ENCODE measurements at regions not wholly inside any gene's neighbourhood (a gene's known extent, or its start where the extent isn't known, plus 50 kb on each side); places are given as distances from the start of the nearest gene placed in this dataset.

DNA sequence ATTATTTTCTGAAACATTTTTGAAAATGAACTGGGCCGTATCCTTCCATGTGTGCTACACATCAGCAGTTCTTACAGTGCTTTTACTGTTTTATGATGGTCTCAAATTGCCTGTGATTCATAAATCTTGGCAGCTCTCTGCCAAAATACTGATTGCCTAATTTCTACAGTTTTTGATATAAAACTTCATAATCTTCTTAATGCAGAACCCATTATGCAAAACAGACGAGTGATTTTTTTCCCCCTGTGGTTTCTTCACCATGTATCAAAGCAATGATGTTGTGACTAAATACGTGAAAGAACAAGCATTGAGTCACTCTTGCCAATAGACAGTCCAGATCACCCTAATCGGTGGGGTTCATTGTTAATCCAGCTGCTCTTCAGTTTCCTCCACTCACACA is 156.4 kb upstream of the WDR1 start:
- H3K4me3 ChIP-seq (ENCODE audit: control extremely low read depth in 1 of 5, extremely low read depth in 1 of 5, insufficient read depth in 1 of 5, low read depth in 2 of 5, low read length in 4 of 5), result no peak overlapping the region
- H3K4me2 ChIP-seq (replicated peaks; ENCODE audit: low read depth, low read length, poor library complexity, severe bottlenecking), result no peak overlapping the region
- intact Hi-C loops (cut with micrococcal nuclease), result no loop called here
- DNase-seq (no peak), ATAC-seq (ENCODE audit: low read depth) (no peak)
- no peak overlapping the region for H2AFZ ChIP-seq (ENCODE audit: insufficient read depth, low read depth, low read length, poor library complexity, severe bottlenecking)
- whole genome bisulfite sequencing (ENCODE audit: insufficient coverage), result 68% methylated on average over 3 of the region's 4 CpGs
- H3K9me3 ChIP-seq (ENCODE audit: control extremely low read depth in 1 of 3, control insufficient read depth in 2 of 3, insufficient read depth in 1 of 3, low read length in 2 of 3), result no peaks in the 10 kb centered on the region
- H4K20me1 ChIP-seq (ENCODE audit: control insufficient read depth, insufficient read depth, low read length, poor library complexity, severe bottlenecking), result no peaks in the 10 kb centered on the region
- no peak overlapping the region for H3K4me3 Mint-ChIP-seq
- H3K9ac ChIP-seq (ENCODE audit: low read length), result no peak overlapping the region
- CTCF ChIA-PET, result no interaction called here
- no peaks in the 10 kb centered on the region for H3K79me2 ChIP-seq (ENCODE audit: control insufficient read depth, insufficient read depth, low read length)
- POLR2A ChIA-PET, result no interaction called here
- no peak overlapping the region for H3K27ac ChIP-seq (ENCODE audit: low read length in 2 of 2)
- no peak overlapping the region for H3K27ac Mint-ChIP-seq
- TF ChIP-seq CTCF (IDR thresholded peaks at IDR 0.05), result no peak
- TF ChIP-seq EZH2 (IDR thresholded peaks at IDR 0.05; ENCODE audit: borderline replicate concordance, insufficient read depth, low read depth, low read length, poor library complexity, severe bottlenecking), result no peak
- H3K9me3 Mint-ChIP-seq (ENCODE audit: insufficient read depth), result no peaks in the 10 kb centered on the region
- H3K27me3 ChIP-seq (replicated peaks in 1 of 4; ENCODE audit: control extremely low read depth in 1 of 4, control insufficient read depth in 3 of 4, insufficient read depth in 4 of 4, low read length in 3 of 4), result no peaks in the 10 kb centered on the region
- H3K4me1 Mint-ChIP-seq, result no peaks in the 10 kb centered on the region
- H3K4me1 ChIP-seq (ENCODE audit: control insufficient read depth in 2 of 2, insufficient read depth in 2 of 2, low read length in 2 of 2), result no peaks in the 10 kb centered on the region
- H3K36me3 ChIP-seq (replicated peaks in 1 of 2; ENCODE audit: control extremely low read depth in 1 of 2, control insufficient read depth in 1 of 2, extremely low read depth in 1 of 2, insufficient read depth in 2 of 2, low read length in 1 of 2), result no peaks in the 10 kb centered on the region
- peaks cover 6% of the 10 kb centered on the region for H3K27me3 Mint-ChIP-seq

DNA sequence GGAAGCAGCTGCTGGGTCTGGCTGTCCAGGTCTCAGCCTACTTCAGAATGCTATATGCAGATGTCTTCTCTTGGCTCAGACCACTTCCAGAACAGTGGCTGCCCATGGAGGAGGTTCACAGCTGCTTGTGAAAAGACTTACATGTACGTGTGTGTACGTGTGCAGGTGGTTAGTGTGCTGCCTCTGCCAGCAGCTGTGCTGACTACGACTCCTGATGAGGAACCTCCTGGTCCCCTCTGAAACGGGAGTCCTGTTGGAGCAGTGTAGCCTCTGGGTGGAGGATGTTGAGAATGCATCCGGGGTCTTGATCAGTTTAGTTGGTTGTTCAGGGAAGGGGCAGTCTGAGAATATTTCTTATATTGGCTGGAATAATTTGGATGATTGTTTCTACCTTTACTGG is 155.9 kb upstream of the WDR1 start:
- H3K9ac ChIP-seq (ENCODE audit: low read length), result no peak overlapping the region
- H3K4me1 ChIP-seq (ENCODE audit: control insufficient read depth in 2 of 2, insufficient read depth in 2 of 2, low read length in 2 of 2), result no peaks in the 10 kb centered on the region
- H3K36me3 ChIP-seq (replicated peaks in 1 of 2; ENCODE audit: control extremely low read depth in 1 of 2, control insufficient read depth in 1 of 2, extremely low read depth in 1 of 2, insufficient read depth in 2 of 2, low read length in 1 of 2), result no peaks in the 10 kb centered on the region
- Mint-ChIP-seq H3K4me1 (no peaks in the 10 kb centered on the region), H3K27me3 (peaks cover 3% of the 10 kb centered on the region), H3K9me3 (ENCODE audit: insufficient read depth) (no peaks in the 10 kb centered on the region), H3K27ac (no peak overlapping the region), H3K4me3 (no peak overlapping the region)
- DNase-seq (no peak), ATAC-seq (ENCODE audit: low read depth) (no peak)
- TF ChIP-seq EZH2 (IDR thresholded peaks at IDR 0.05; ENCODE audit: borderline replicate concordance, insufficient read depth, low read depth, low read length, poor library complexity, severe bottlenecking), result no peak
- no peak for TF ChIP-seq CTCF (IDR thresholded peaks at IDR 0.05)
- H3K9me3 ChIP-seq (ENCODE audit: control extremely low read depth in 1 of 3, control insufficient read depth in 2 of 3, insufficient read depth in 1 of 3, low read length in 2 of 3), result no peaks in the 10 kb centered on the region
- intact Hi-C loops (cut with micrococcal nuclease), result no loop called here
- ChIA-PET CTCF (no interaction called here), POLR2A (no interaction called here)
- no peak overlapping the region for H3K27ac ChIP-seq (ENCODE audit: low read length in 2 of 2)
- H2AFZ ChIP-seq (ENCODE audit: insufficient read depth, low read depth, low read length, poor library complexity, severe bottlenecking), result no peak overlapping the region
- H4K20me1 ChIP-seq (ENCODE audit: control insufficient read depth, insufficient read depth, low read length, poor library complexity, severe bottlenecking), result no peaks in the 10 kb centered on the region
- H3K4me2 ChIP-seq (replicated peaks; ENCODE audit: low read depth, low read length, poor library complexity, severe bottlenecking), result no peak overlapping the region
- no peaks in the 10 kb centered on the region for H3K79me2 ChIP-seq (ENCODE audit: control insufficient read depth, insufficient read depth, low read length)
- no peaks in the 10 kb centered on the region for H3K27me3 ChIP-seq (replicated peaks in 1 of 4; ENCODE audit: control extremely low read depth in 1 of 4, control insufficient read depth in 3 of 4, insufficient read depth in 4 of 4, low read length in 3 of 4)
- WGBS (ENCODE audit: insufficient coverage), result 65% methylated on average over 3 of the region's 5 CpGs
- no peak overlapping the region for H3K4me3 ChIP-seq (ENCODE audit: control extremely low read depth in 1 of 5, extremely low read depth in 1 of 5, insufficient read depth in 1 of 5, low read depth in 2 of 5, low read length in 4 of 5)

All from B cell (primary cell).